T-helper 2 cell treated with Interferon-gamma antibody and Interleukin-4, amounts not matched to agents 5 μg/mL and 100 μg/mL, for 36 hours (primary cell): ENCODE measurements at regions not wholly inside any gene's neighbourhood (a gene's known extent, or its start where the extent isn't known, plus 50 kb on each side); places are given as distances from the start of the nearest gene placed in this dataset.

Experiments used
- DNase-seq: peaks from one replicate; pipeline ENCODE4 v3.0.0; 2021; ENCODE audit warnings: low spot score
- H3K27ac Mint-ChIP-seq: one replicate; pipeline ENCODE4 v1.8.0; 2021; ENCODE audit warnings: mild to moderate bottlenecking, mixed read lengths
- H3K27me3 Mint-ChIP-seq: one replicate; pipeline ENCODE4 v1.8.0; 2021; ENCODE audit warnings: low read depth, mixed read lengths
- H3K36me3 Mint-ChIP-seq: one replicate; pipeline ENCODE4 v1.8.0; 2021; ENCODE audit warnings: low read depth, mixed read lengths
- H3K4me1 Mint-ChIP-seq: one replicate; pipeline ENCODE4 v1.8.0; 2021; ENCODE audit warnings: low read depth, mixed read lengths
- H3K4me3 Mint-ChIP-seq: one replicate; pipeline ENCODE4 v1.8.0; 2022; ENCODE audit warnings: mild to moderate bottlenecking, moderate library complexity, mixed read lengths
- H3K9me3 Mint-ChIP-seq: one replicate; pipeline ENCODE4 v1.8.0; 2021; ENCODE audit warnings: mixed read lengths

GRCh38 chr1:234922987-234923386 lies 205.7 kb downstream of the TOMM20 start:
- Mint-ChIP-seq H3K4me1 (peaks cover 36% of the 10 kb centered on the region), H3K4me3 (no peak overlapping the region), H3K27me3 (no peaks in the 10 kb centered on the region), H3K9me3 (peaks cover 8% of the 10 kb centered on the region), H3K36me3 (peaks cover 4% of the 10 kb centered on the region), H3K27ac (no peak overlapping the region)
- DNase-seq: no peak

GRCh38 chr1:234921266-234922062 lies 207.2 kb downstream of the TOMM20 start:
- Mint-ChIP-seq H3K4me3 (no peak overlapping the region), H3K36me3 (peaks cover 4% of the 10 kb centered on the region), H3K27me3 (no peaks in the 10 kb centered on the region), H3K27ac (no peak overlapping the region), H3K4me1 (peaks cover 22% of the 10 kb centered on the region), H3K9me3 (peaks cover 8% of the 10 kb centered on the region)
- no peak for DNase-seq

GRCh38 chr1:234920843-234921140 lies 207.8 kb downstream of the TOMM20 start:
- no peak overlapping the region for H3K4me3 Mint-ChIP-seq
- DNase-seq: no peak
- H3K9me3 Mint-ChIP-seq: peaks cover 8% of the 10 kb centered on the region
- H3K27me3 Mint-ChIP-seq: no peaks in the 10 kb centered on the region
- peaks cover 16% of the 10 kb centered on the region for H3K4me1 Mint-ChIP-seq
- peaks cover 4% of the 10 kb centered on the region for H3K36me3 Mint-ChIP-seq
- H3K27ac Mint-ChIP-seq: no peak overlapping the region

GRCh38 chr1:234920136-234920842 lies 208.3 kb downstream of the TOMM20 start:
- Mint-ChIP-seq H3K27ac (no peak overlapping the region), H3K9me3 (peaks cover 8% of the 10 kb centered on the region), H3K36me3 (peaks cover 4% of the 10 kb centered on the region)

GRCh38 chr1:234918961-234919761 lies 209.5 kb downstream of the TOMM20 start:
- peaks cover 8% of the 10 kb centered on the region for H3K9me3 Mint-ChIP-seq
- H3K4me3 Mint-ChIP-seq: no peak overlapping the region
- no peaks in the 10 kb centered on the region for H3K27me3 Mint-ChIP-seq
- H3K27ac Mint-ChIP-seq: no peak overlapping the region
- no peak for DNase-seq
- H3K4me1 Mint-ChIP-seq: peaks cover 9% of the 10 kb centered on the region
- peaks cover 4% of the 10 kb centered on the region for H3K36me3 Mint-ChIP-seq

More at GRCh38 chr1:234920136-234920842, 208.3 kb downstream of the TOMM20 start:
- no peak overlapping the region for H3K4me3 Mint-ChIP-seq
- DNase-seq: no peak
- peaks cover 14% of the 10 kb centered on the region for H3K4me1 Mint-ChIP-seq
- no peaks in the 10 kb centered on the region for H3K27me3 Mint-ChIP-seq

- DNase-seq: no peak
- Mint-ChIP-seq H3K27ac (no peak overlapping the region), H3K27me3 (no peaks in the 10 kb centered on the region), H3K4me3 (no peak overlapping the region), H3K4me1 (peaks cover 6% of the 10 kb centered on the region), H3K36me3 (peaks cover 3% of the 10 kb centered on the region), H3K9me3 (peaks cover 6% of the 10 kb centered on the region)
These were observed 210.3 kb downstream of the TOMM20 start for GRCh38 chr1:234918181-234918841.

- DNase-seq: no peak
- peaks cover 3% of the 10 kb centered on the region for H3K9me3 Mint-ChIP-seq
These were observed 211.0 kb downstream of the TOMM20 start for GRCh38 chr1:234917495-234918180.

GRCh38 chr1:234916840-234917239 lies 211.8 kb downstream of the TOMM20 start:
- Mint-ChIP-seq H3K27me3 (no peaks in the 10 kb centered on the region), H3K27ac (no peak overlapping the region), H3K9me3 (peaks cover 3% of the 10 kb centered on the region), H3K4me1 (peaks cover 13% of the 10 kb centered on the region), H3K4me3 (no peak overlapping the region), H3K36me3 (peaks cover 3% of the 10 kb centered on the region)
- no peak for DNase-seq

More at GRCh38 chr1:234917495-234918180, 211.0 kb downstream of the TOMM20 start:
- peaks cover 6% of the 10 kb centered on the region for H3K4me1 Mint-ChIP-seq
- H3K27ac Mint-ChIP-seq: no peak overlapping the region
- peaks cover 3% of the 10 kb centered on the region for H3K36me3 Mint-ChIP-seq
- H3K4me3 Mint-ChIP-seq: no peak overlapping the region
- no peaks in the 10 kb centered on the region for H3K27me3 Mint-ChIP-seq

GRCh38 chr1:234915924-234916675 lies 212.5 kb downstream of the TOMM20 start:
- H3K9me3 Mint-ChIP-seq: peaks cover 3% of the 10 kb centered on the region
- no peak for DNase-seq
- peaks cover 3% of the 10 kb centered on the region for H3K36me3 Mint-ChIP-seq
- no peak overlapping the region for H3K27ac Mint-ChIP-seq
- H3K4me1 Mint-ChIP-seq: peaks cover 21% of the 10 kb centered on the region
- no peak overlapping the region for H3K4me3 Mint-ChIP-seq
- H3K27me3 Mint-ChIP-seq: no peaks in the 10 kb centered on the region

GRCh38 chr1:234914606-234915290 lies 213.9 kb downstream of the TOMM20 start:
- no peaks in the 10 kb centered on the region for H3K27me3 Mint-ChIP-seq
- H3K4me1 Mint-ChIP-seq: peaks cover 23% of the 10 kb centered on the region
- H3K27ac Mint-ChIP-seq: no peak overlapping the region
- H3K4me3 Mint-ChIP-seq: no peak overlapping the region
- H3K9me3 Mint-ChIP-seq: no peaks in the 10 kb centered on the region
- no peaks in the 10 kb centered on the region for H3K36me3 Mint-ChIP-seq
- no peak for DNase-seq

GRCh38 chr1:234913771-234914170 lies 214.9 kb downstream of the TOMM20 start:
- H3K9me3 Mint-ChIP-seq: no peaks in the 10 kb centered on the region
- no peaks in the 10 kb centered on the region for H3K36me3 Mint-ChIP-seq
- DNase-seq: no peak
- no peak overlapping the region for H3K4me3 Mint-ChIP-seq
- H3K27me3 Mint-ChIP-seq: no peaks in the 10 kb centered on the region
- H3K4me1 Mint-ChIP-seq: peaks cover 23% of the 10 kb centered on the region
- H3K27ac Mint-ChIP-seq: no peak overlapping the region

GRCh38 chr1:234913278-234913649 lies 215.4 kb downstream of the TOMM20 start:
- Mint-ChIP-seq H3K9me3 (no peaks in the 10 kb centered on the region), H3K27ac (no peak overlapping the region), H3K36me3 (no peaks in the 10 kb centered on the region), H3K4me1 (peaks cover 23% of the 10 kb centered on the region), H3K4me3 (no peak overlapping the region), H3K27me3 (no peaks in the 10 kb centered on the region)
- DNase-seq: no peak
